SK-N-SH (cell line): ENCODE measurements at regions not wholly inside any gene's neighbourhood (a gene's known extent, or its start where the extent isn't known, plus 50 kb on each side); places are given as distances from the start of the nearest gene placed in this dataset.

ENCODE experiments used
- CTCF ChIA-PET: fragments of 300-600, 350-600 bp; formaldehyde crosslinking; extraction: SDS; loops from one replicate; lab custom pipeline; 2021; lab: Yijun Ruan, JAX
- POLR2A ChIA-PET: fragments of 350-600 bp; sonication (Branson Sonifier 250); formaldehyde crosslinking; extraction: SDS; loops from one replicate; lab custom pipeline; 2020; ENCODE audit warnings: antibody characterized with exemption, inconsistent platforms; lab: Yijun Ruan, JAX
- DNase-seq: peaks from one replicate; pipeline ENCODE4 v3.0.0; 2012
- H2AFZ ChIP-seq: fragments of 200-600 bp; sonication (generic); 2 replicates; pipeline ENCODE4 v1.8.1; 2016; ENCODE audit warnings: antibody characterized with exemption, mild to moderate bottlenecking, low read depth
- H3F3A ChIP-seq: fragments of 200-600 bp; sonication (generic); replicated peaks from 2 replicates; pipeline ENCODE3; 2016; ENCODE audit warnings: antibody characterized with exemption, mild to moderate bottlenecking; ENCODE audit not compliant: insufficient read depth
- H3K27ac ChIP-seq, 2 experiments: fragments of 200-500 bp in 1 of 2; fragments of 200-600 bp in 1 of 2; sonication (Bioruptor generic) in 1 of 2; sonication (generic), shearing (Covaris generic) in 1 of 2; 2 replicates each; pipeline versions ENCODE4 v1.5.1 to v1.6.1; 2014 to 2016; ENCODE audit warnings: low read depth in 2 of 2, inconsistent platforms in 1 of 2, low read length in 1 of 2, mild to moderate bottlenecking in 1 of 2, mixed read lengths in 1 of 2
- H3K27me3 ChIP-seq: fragments of 200-600 bp; sonication (generic), shearing (Covaris generic); 2 replicates; pipeline ENCODE4 v1.6.1; 2016; ENCODE audit warnings: mixed run types; ENCODE audit not compliant: insufficient read depth
- H3K36me3 ChIP-seq, 2 experiments: fragments of 200-500 bp in 1 of 2; fragments of 200-600 bp in 1 of 2; sonication (Bioruptor generic) in 1 of 2; sonication (generic) in 1 of 2; replicated peaks in 1 of 2; 2 replicates each; pipeline versions ENCODE3 to v1.5.1; 2014 to 2016; ENCODE audit warnings: low read length in 1 of 2, mild to moderate bottlenecking in 1 of 2; ENCODE audit not compliant: insufficient read depth in 2 of 2, control insufficient read depth in 1 of 2
- H3K4me1 ChIP-seq, 2 experiments: fragments of 200-500 bp in 1 of 2; fragments of 200-600 bp in 1 of 2; sonication (Bioruptor generic) in 1 of 2; sonication (generic), shearing (Covaris generic) in 1 of 2; 2 replicates each; pipeline versions ENCODE4 v1.5.1 to v1.6.1; 2014 to 2016; ENCODE audit warnings: low read depth in 1 of 2, low read length in 1 of 2, mixed run types in 1 of 2; ENCODE audit not compliant: insufficient read depth in 2 of 2, control insufficient read depth in 1 of 2
- H3K4me2 ChIP-seq: fragments of 200-600 bp; sonication (generic), shearing (Covaris generic); 2 replicates; pipeline ENCODE4 v1.6.1; 2017; ENCODE audit warnings: mixed run types
- H3K4me3 ChIP-seq, 2 experiments: fragments of 200-500 bp in 1 of 2; fragments of 200-600 bp in 1 of 2; sonication (Bioruptor generic) in 1 of 2; sonication (generic), shearing (Covaris generic) in 1 of 2; 2 replicates each; pipeline versions ENCODE4 v1.5.1 to v1.8.1; 2014 to 2016; ENCODE audit warnings: low read depth in 2 of 2, inconsistent platforms in 1 of 2, low read length in 1 of 2, mild to moderate bottlenecking in 1 of 2, mixed read lengths in 1 of 2, moderate library complexity in 1 of 2
- H3K79me2 ChIP-seq: fragments of 200-600 bp; sonication (generic); 2 replicates; pipeline ENCODE4 v1.8.1; 2017; ENCODE audit warnings: mild to moderate bottlenecking; ENCODE audit not compliant: insufficient read depth
- H3K9ac ChIP-seq: fragments of 200-600 bp; sonication (generic); 2 replicates; pipeline ENCODE4 v1.6.1; 2017; ENCODE audit warnings: mixed run types
- H3K9me2 ChIP-seq: fragments of 200-600 bp; sonication (generic); 2 replicates; pipeline ENCODE4 v1.6.1; 2017; ENCODE audit warnings: mixed run types
- H3K9me3 ChIP-seq: fragments of 200-600 bp; sonication (generic); 2 replicates; pipeline ENCODE4 v1.6.1; 2017; ENCODE audit warnings: mixed run types, mild to moderate bottlenecking, moderate library complexity
- H4K20me1 ChIP-seq: fragments of 200-600 bp; sonication (generic); 2 replicates; pipeline ENCODE4 v1.6.1; 2017; ENCODE audit warnings: mild to moderate bottlenecking, mixed run types; ENCODE audit not compliant: insufficient read depth
- CHD2 ChIP-seq: fragments of 150-350 bp; IDR thresholded peaks from 2 replicates; pipeline ENCODE4 v1.6.1; 2018; ENCODE audit warnings: low read length; ENCODE audit not compliant: partially characterized antibody
- EZH2phosphoT487 ChIP-seq: fragments of 200-600 bp; sonication (generic); IDR thresholded peaks from 2 replicates; pipeline ENCODE4 v1.6.1; 2017; ENCODE audit warnings: low read depth, mixed run types, mild to moderate bottlenecking, antibody characterized with exemption, moderate library complexity, borderline replicate concordance
- FOSL2 ChIP-seq: IDR thresholded peaks from 2 replicates; pipeline ENCODE4 v1.4.0; 2012; ENCODE audit warnings: low read depth, mild to moderate bottlenecking, moderate library complexity, borderline replicate concordance
- FOXJ3 ChIP-seq: sonication (generic); formaldehyde crosslinking; IDR thresholded peaks from 2 replicates; pipeline ENCODE4 v1.5.1; 2020; ENCODE audit warnings: mild to moderate bottlenecking, missing genetic modification reagents
- GABPA ChIP-seq: IDR thresholded peaks from 2 replicates; pipeline ENCODE4 v1.4.0; 2012; ENCODE audit warnings: low read depth, mild to moderate bottlenecking
- GATA2 ChIP-seq: sonication (generic); formaldehyde crosslinking; IDR thresholded peaks from 2 replicates; pipeline ENCODE4 v1.5.0; 2020; ENCODE audit warnings: mild to moderate bottlenecking, missing genetic modification reagents
- MXI1 ChIP-seq: IDR thresholded peaks from 2 replicates; pipeline ENCODE4 v1.6.1; 2012; ENCODE audit warnings: mild to moderate bottlenecking, low read depth, low read length, improper control_type of control experiment
- POLR2AphosphoS5 ChIP-seq: IDR thresholded peaks from 2 replicates; pipeline ENCODE4 v1.6.1; 2012; ENCODE audit warnings: low read depth, low read length
- RAD21 ChIP-seq: IDR thresholded peaks from 2 replicates; pipeline ENCODE4 v1.6.1; 2012; ENCODE audit warnings: mild to moderate bottlenecking, low read length
- RCOR1 ChIP-seq: fragments of 150-350 bp; IDR thresholded peaks from 2 replicates; pipeline ENCODE4 v1.6.1; 2017; ENCODE audit warnings: antibody characterized with exemption, low read length
- SMC3 ChIP-seq: IDR thresholded peaks from 2 replicates; pipeline ENCODE4 v1.6.1; 2012; ENCODE audit warnings: low read depth, low read length, improper control_type of control experiment
- YY1 ChIP-seq: IDR thresholded peaks from 2 replicates; pipeline ENCODE4 v1.4.0; 2012; ENCODE audit warnings: low read depth, mild to moderate bottlenecking
- WGBS: methylation state at CpG from one replicate; pipeline ENCODE4 v1.1.6; 2017; ENCODE audit warnings: low lambda C conversion rate; 5-methylcytosine and 5-hydroxymethylcytosine counted together
- TF ChIP-seq, protein P1 (sequence below): IDR thresholded peaks from 2 replicates; pipeline ENCODE4; 2012

DNA sequence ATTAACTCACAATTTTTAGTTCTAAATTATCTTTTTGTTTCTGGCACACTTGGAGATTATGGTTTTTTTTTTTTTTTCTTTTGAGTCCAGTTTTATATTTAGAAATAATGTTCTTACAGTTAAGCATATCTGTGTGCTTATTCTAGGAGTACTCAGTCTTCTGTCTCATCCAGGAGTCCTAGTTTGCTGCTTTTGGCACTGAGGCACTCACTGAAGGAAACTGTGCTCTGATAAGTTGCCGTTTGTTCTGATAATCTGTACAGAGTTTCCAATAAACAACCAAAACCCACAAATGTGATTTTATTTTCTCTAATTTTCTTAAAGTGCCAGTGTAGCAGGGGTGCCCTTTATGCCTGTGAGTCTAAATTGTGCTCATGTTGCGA, 251.0 kb downstream of the LRRC70 start:
- H3K4me2 ChIP-seq, result no peak overlapping the region
- H4K20me1 ChIP-seq, result no peaks in the 10 kb centered on the region
- H3F3A ChIP-seq, result no peaks in the 10 kb centered on the region
- H3K9me2 ChIP-seq, result no peaks in the 10 kb centered on the region
- no peaks in the 10 kb centered on the region for H3K27me3 ChIP-seq
- no peak overlapping the region for H3K4me3 ChIP-seq
- H3K9me3 ChIP-seq, result no peaks in the 10 kb centered on the region
- H3K36me3 ChIP-seq, result no peaks in the 10 kb centered on the region
- no peak overlapping the region for H2AFZ ChIP-seq
- TF ChIP-seq FOSL2, result no peak
- TF ChIP-seq MXI1, result no peak
- H3K79me2 ChIP-seq, result no peaks in the 10 kb centered on the region
- WGBS, result 17% methylated on average over 2 of the region's 2 CpGs
- POLR2A ChIA-PET, result no interaction called here
- CTCF ChIA-PET, result no interaction called here
- no peak overlapping the region for H3K27ac ChIP-seq
- no peak for DNase-seq
- H3K9ac ChIP-seq, result no peak overlapping the region
- H3K4me1 ChIP-seq, result no peaks in the 10 kb centered on the region

DNA sequence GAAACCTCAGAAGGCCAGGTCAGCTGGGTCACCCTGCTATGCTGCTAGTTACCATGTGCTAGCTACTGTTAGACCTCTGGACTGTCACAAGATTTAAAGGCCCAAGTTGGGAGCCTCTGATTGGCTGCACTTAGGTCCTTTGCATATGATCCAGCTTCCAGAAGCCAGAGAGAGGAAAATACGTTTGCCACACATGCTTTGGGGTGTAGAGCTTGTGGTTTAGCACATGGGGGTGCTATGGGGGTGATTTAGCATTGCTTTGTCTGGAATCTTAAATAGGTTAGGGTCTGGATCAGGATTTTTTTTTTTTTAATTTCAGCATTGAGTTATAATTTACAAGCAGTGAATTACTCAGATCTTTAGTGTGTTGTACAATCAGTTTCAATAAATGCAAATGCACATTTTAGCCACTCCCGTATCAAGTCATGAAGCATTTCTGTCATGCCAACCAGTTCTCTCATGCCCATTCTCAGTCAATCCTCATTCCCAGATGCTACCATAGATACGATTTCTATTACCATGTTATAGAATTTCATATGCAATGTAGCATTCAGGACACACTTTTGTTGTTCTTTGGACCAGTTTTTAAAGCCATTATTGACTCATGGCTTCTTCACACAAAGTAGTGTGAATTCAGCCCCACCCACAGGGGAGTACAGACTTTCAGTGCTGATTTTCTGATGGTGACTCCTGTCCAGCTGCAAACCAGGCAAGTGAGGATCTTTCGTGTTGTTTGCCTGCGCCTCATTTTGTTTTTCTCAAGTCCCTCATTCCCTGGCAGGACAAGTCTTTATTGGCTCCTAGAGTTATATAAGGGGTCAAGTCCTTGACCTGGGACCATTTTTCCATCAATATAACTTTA, 250.4 kb downstream of the LRRC70 start:
- Histone ChIP-seq H3K9me3 (no peaks in the 10 kb centered on the region), H3F3A (no peaks in the 10 kb centered on the region), H3K79me2 (no peaks in the 10 kb centered on the region), H3K4me2 (no peak overlapping the region), H3K27ac (no peak overlapping the region), H3K9ac (no peak overlapping the region), H4K20me1 (no peaks in the 10 kb centered on the region), H3K4me3 (no peak overlapping the region), H2AFZ (no peak overlapping the region), H3K4me1 (no peaks in the 10 kb centered on the region), H3K9me2 (no peaks in the 10 kb centered on the region), H3K27me3 (no peaks in the 10 kb centered on the region), H3K36me3 (no peaks in the 10 kb centered on the region)
- ChIA-PET POLR2A (no interaction called here), CTCF (no interaction called here)
- no peak for DNase-seq
- 8% methylated on average over 5 of the region's 5 CpGs for WGBS
- TF ChIP-seq EZH2phosphoT487 (no peak), GATA2 (CRISPR knock-in tag) (no peak), SMC3 (no peak)

DNA sequence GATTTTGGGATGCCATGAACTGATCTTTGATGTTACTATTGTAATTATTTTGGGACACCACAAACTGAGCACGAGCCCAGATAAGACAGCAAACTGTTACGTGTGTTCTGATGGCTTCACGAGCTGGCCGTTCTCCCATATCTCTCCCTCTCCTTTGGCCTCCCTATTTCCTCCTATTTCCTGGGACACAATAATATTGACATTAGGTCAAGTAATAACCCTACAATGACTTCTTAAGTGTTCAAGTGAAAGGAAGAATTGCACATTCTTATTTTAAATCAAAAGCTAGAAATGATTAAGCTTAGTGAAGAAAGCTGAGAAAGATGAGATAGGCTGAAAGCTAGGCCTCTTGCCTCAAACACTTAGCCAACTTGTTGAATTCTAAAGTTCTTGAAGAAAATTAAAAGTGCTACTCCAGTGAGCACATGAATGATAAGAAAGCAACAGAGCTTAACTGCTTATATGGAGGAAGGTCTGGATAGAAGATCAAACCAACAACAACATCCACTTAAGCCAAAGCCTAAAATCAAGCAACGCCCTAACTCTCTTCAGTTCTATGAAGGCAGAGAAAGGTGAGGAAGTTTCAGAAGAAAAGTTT, 247.1 kb downstream of the LRRC70 start:
- Histone ChIP-seq H3K4me3 (no peak overlapping the region), H2AFZ (no peak overlapping the region), H3K9me2 (no peaks in the 10 kb centered on the region), H3K9ac (no peak overlapping the region), H3K4me2 (no peak overlapping the region), H3K4me1 (no peaks in the 10 kb centered on the region), H3K9me3 (no peaks in the 10 kb centered on the region), H3K27me3 (no peaks in the 10 kb centered on the region), H3K79me2 (no peaks in the 10 kb centered on the region), H3F3A (no peaks in the 10 kb centered on the region), H4K20me1 (no peaks in the 10 kb centered on the region), H3K36me3 (no peaks in the 10 kb centered on the region), H3K27ac (no peak overlapping the region)
- WGBS, result 49% methylated on average over 5 of the region's 5 CpGs
- TF ChIP-seq GABPA (no peak), YY1 (no peak), RAD21 (no peak), EZH2phosphoT487 (no peak), CHD2 (no peak), SMC3 (no peak), GATA2 (CRISPR knock-in tag) (no peak), POLR2AphosphoS5 (no peak), RCOR1 (no peak), FOXJ3 (CRISPR knock-in tag) (no peak)
- TF ChIP-seq, protein P1, sequence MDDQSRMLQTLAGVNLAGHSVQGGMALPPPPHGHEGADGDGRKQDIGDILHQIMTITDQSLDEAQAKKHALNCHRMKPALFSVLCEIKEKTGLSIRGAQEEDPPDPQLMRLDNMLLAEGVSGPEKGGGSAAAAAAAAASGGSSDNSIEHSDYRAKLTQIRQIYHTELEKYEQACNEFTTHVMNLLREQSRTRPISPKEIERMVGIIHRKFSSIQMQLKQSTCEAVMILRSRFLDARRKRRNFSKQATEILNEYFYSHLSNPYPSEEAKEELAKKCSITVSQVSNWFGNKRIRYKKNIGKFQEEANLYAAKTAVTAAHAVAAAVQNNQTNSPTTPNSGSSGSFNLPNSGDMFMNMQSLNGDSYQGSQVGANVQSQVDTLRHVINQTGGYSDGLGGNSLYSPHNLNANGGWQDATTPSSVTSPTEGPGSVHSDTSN, result no peak
- no peak for DNase-seq
- CTCF ChIA-PET, result no interaction called here
- POLR2A ChIA-PET, result no interaction called here
